ENCODE measurements at regions not wholly inside any gene's neighbourhood (a gene's known extent, or its start where the extent isn't known, plus 50 kb on each side); places are given as distances from the start of the nearest gene placed in this dataset.

DNA sequence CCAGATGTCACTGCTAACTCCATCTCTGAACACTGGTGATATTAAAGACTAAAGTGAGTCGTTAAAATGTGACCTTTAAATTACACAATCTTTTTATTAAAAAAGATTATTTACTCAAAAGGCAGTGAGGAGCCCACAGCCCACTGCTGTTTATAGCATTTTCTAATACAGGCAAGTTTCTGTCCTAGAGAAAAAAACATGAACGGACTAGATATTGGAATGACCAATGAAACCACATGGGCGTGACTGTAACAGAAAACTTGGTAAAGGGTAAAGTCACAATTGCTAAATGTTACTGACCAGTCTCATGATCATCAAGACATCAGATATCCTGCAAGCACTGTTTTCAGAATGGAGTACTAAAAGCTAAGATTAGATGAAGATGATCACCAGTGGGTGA is 78.7 kb downstream of the FEZF1 start:
- no peaks in the 10 kb centered on the region for H3K27me3 ChIP-seq (ENCODE audit: control insufficient read depth, extremely low read depth, insufficient read depth, low read length)
- H3K36me3 ChIP-seq (ENCODE audit: control insufficient read depth in 2 of 2, extremely low read depth in 1 of 2, insufficient read depth in 2 of 2, low read length in 2 of 2): no peaks in the 10 kb centered on the region
- H2AFZ ChIP-seq (ENCODE audit: control insufficient read depth, low read length): no peak overlapping the region
- FAIRE-seq (no peak), DNase-seq (ENCODE audit: low read depth, low spot score) (no peak)
- TF ChIP-seq, protein P1, sequence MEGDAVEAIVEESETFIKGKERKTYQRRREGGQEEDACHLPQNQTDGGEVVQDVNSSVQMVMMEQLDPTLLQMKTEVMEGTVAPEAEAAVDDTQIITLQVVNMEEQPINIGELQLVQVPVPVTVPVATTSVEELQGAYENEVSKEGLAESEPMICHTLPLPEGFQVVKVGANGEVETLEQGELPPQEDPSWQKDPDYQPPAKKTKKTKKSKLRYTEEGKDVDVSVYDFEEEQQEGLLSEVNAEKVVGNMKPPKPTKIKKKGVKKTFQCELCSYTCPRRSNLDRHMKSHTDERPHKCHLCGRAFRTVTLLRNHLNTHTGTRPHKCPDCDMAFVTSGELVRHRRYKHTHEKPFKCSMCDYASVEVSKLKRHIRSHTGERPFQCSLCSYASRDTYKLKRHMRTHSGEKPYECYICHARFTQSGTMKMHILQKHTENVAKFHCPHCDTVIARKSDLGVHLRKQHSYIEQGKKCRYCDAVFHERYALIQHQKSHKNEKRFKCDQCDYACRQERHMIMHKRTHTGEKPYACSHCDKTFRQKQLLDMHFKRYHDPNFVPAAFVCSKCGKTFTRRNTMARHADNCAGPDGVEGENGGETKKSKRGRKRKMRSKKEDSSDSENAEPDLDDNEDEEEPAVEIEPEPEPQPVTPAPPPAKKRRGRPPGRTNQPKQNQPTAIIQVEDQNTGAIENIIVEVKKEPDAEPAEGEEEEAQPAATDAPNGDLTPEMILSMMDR (optimal IDR thresholded peaks at IDR 0.05 in 1 of 3, IDR thresholded peaks at IDR 0.05 in 1 of 3, conservative IDR thresholded peaks at IDR 0.05 in 1 of 3; ENCODE audit: extremely low read depth in 1 of 3, insufficient read depth in 2 of 3, low read length in 3 of 3): no peak
- no peak for TF ChIP-seq EZH2 (IDR thresholded peaks at IDR 0.05; ENCODE audit: low read length)
- H3K9me3 ChIP-seq (ENCODE audit: control insufficient read depth, low read depth, low read length): no peaks in the 10 kb centered on the region
- H3K9me1 ChIP-seq (ENCODE audit: control insufficient read depth, extremely low read depth, insufficient read depth, low read length): no peaks in the 10 kb centered on the region
- no peak overlapping the region for H3K9ac ChIP-seq (ENCODE audit: control insufficient read depth, extremely low read depth, insufficient read depth, low read length)
- no peaks in the 10 kb centered on the region for H4K20me1 ChIP-seq (ENCODE audit: control insufficient read depth, extremely low read depth, insufficient read depth, low read length)
- dilution Hi-C loops (cut with MboI; ENCODE audit: extremely low pct_ligation_motif_present, low sequenced_read_pairs): no loop called here
- H3K4me2 ChIP-seq (ENCODE audit: control insufficient read depth, extremely low read depth, insufficient read depth, low read depth, low read length): no peak overlapping the region
- H3K4me1 ChIP-seq (ENCODE audit: control insufficient read depth, extremely low read depth, insufficient read depth, low read length): no peaks in the 10 kb centered on the region
- no peak overlapping the region for H3K27ac ChIP-seq (ENCODE audit: control insufficient read depth, insufficient read depth, low read length)
- H3K79me2 ChIP-seq (ENCODE audit: control insufficient read depth, insufficient read depth, low read length): no peaks in the 10 kb centered on the region
- no peak overlapping the region for H3K4me3 ChIP-seq (ENCODE audit: control insufficient read depth in 2 of 3, extremely low read depth in 1 of 3, insufficient read depth in 2 of 3, low read depth in 1 of 3, low read length in 3 of 3)

DNA sequence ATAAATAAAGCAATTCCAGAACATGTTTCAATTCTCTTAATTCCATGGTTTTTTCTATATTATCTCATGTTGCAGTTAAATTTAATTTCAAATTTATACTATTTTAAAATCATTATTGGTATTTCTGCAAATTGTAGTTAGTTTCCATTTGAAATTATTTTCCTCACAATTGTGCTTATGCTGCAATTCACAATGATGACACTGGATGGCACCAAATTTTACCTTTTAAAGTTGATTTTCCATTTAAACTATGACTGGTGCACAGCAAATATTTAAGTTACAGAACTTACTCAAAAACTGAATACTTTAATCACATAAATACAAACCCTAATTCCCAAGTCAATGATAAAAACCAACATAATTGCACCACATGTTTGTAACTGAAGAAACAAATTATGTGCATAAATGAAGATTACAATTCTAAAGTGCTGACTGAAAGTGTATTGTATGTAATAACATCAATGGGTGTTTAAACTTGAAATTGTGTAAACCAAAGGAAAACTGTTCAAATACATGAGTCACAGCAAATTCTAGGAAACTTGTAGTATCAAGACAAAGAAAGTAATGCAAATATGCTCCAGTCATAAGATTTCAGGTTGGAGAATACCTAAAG is 75.3 kb upstream of the AASS start:
- DNase-seq (ENCODE audit: low read depth, low spot score): no peak
- Histone ChIP-seq H3K9me1 (ENCODE audit: control insufficient read depth, extremely low read depth, insufficient read depth, low read length) (no peaks in the 10 kb centered on the region), H2AFZ (ENCODE audit: control insufficient read depth, low read length) (no peak overlapping the region), H3K36me3 (ENCODE audit: control insufficient read depth in 2 of 2, extremely low read depth in 1 of 2, insufficient read depth in 2 of 2, low read length in 2 of 2) (no peaks in the 10 kb centered on the region), H3K9ac (ENCODE audit: control insufficient read depth, extremely low read depth, insufficient read depth, low read length) (no peak overlapping the region), H3K4me3 (ENCODE audit: control insufficient read depth in 2 of 3, extremely low read depth in 1 of 3, insufficient read depth in 2 of 3, low read depth in 1 of 3, low read length in 3 of 3) (no peak overlapping the region), H3K27ac (ENCODE audit: control insufficient read depth, insufficient read depth, low read length) (no peak overlapping the region), H3K27me3 (ENCODE audit: control insufficient read depth, extremely low read depth, insufficient read depth, low read length) (no peaks in the 10 kb centered on the region), H3K79me2 (ENCODE audit: control insufficient read depth, insufficient read depth, low read length) (no peaks in the 10 kb centered on the region), H3K4me1 (ENCODE audit: control insufficient read depth, extremely low read depth, insufficient read depth, low read length) (no peaks in the 10 kb centered on the region), H3K9me3 (ENCODE audit: control insufficient read depth, low read depth, low read length) (no peaks in the 10 kb centered on the region), H4K20me1 (ENCODE audit: control insufficient read depth, extremely low read depth, insufficient read depth, low read length) (no peaks in the 10 kb centered on the region), H3K4me2 (ENCODE audit: control insufficient read depth, extremely low read depth, insufficient read depth, low read depth, low read length) (no peak overlapping the region)
- dilution Hi-C loops (cut with MboI; ENCODE audit: extremely low pct_ligation_motif_present, low sequenced_read_pairs): no loop called here
- no peak for FAIRE-seq
- TF ChIP-seq, protein P1 (optimal IDR thresholded peaks at IDR 0.05 in 1 of 3, IDR thresholded peaks at IDR 0.05 in 1 of 3, conservative IDR thresholded peaks at IDR 0.05 in 1 of 3; ENCODE audit: extremely low read depth in 1 of 3, insufficient read depth in 2 of 3, low read length in 3 of 3): peak in 2 of 3 experiments; percentile 35 to 46
- no peak for TF ChIP-seq EZH2 (IDR thresholded peaks at IDR 0.05; ENCODE audit: low read length)

Data from keratinocyte (primary cell).